Subcutaneous abdominal adipose tissue (tissue), 5 donors: ENCODE measurements at regions not wholly inside any gene's neighbourhood (a gene's known extent, or its start where the extent isn't known, plus 50 kb on each side); places are given as distances from the start of the nearest gene placed in this dataset.

ENCODE experiments used
- H3K27ac ChIP-seq: one replicate; pipeline ENCODE4 v1.7.0; 2013; ENCODE audit warnings: low read depth, mild to moderate bottlenecking, inconsistent platforms, low read length, moderate library complexity
- H3K27me3 ChIP-seq, 5 donors: one replicate each; pipeline ENCODE4 v1.7.0; 2013; ENCODE audit warnings: low read length in 5 of 5, inconsistent platforms in 1 of 5; ENCODE audit not compliant: control insufficient read depth in 5 of 5, insufficient read depth in 4 of 5
- H3K36me3 ChIP-seq, 5 donors: one replicate each; pipeline ENCODE4 v1.7.0; 2013; ENCODE audit warnings: low read length in 5 of 5; ENCODE audit not compliant: control insufficient read depth in 5 of 5, insufficient read depth in 5 of 5
- H3K4me1 ChIP-seq, 5 donors: one replicate each; pipeline ENCODE4 v1.7.0; 2013; ENCODE audit warnings: low read length in 5 of 5, mild to moderate bottlenecking in 3 of 5, moderate library complexity in 1 of 5; ENCODE audit not compliant: control insufficient read depth in 5 of 5, insufficient read depth in 5 of 5
- H3K4me3 ChIP-seq, 5 donors: one replicate each; pipeline ENCODE4 v1.7.0; 2013; ENCODE audit warnings: low read length in 5 of 5, low read depth in 1 of 5
- H3K9ac ChIP-seq, 5 donors: one replicate each; pipeline ENCODE4 v1.7.0; 2013; ENCODE audit warnings: low read length in 5 of 5, mild to moderate bottlenecking in 4 of 5, moderate library complexity in 3 of 5
- H3K9me3 ChIP-seq, 5 donors: one replicate each; pipeline ENCODE4 v1.7.0; 2013; ENCODE audit warnings: low read length in 5 of 5; ENCODE audit not compliant: control insufficient read depth in 5 of 5
- donor health status: healthy.
- donor health status: healthy.
- donor health status: healthy.
- donor health status: healthy.
- donor health status: healthy.

DNA sequence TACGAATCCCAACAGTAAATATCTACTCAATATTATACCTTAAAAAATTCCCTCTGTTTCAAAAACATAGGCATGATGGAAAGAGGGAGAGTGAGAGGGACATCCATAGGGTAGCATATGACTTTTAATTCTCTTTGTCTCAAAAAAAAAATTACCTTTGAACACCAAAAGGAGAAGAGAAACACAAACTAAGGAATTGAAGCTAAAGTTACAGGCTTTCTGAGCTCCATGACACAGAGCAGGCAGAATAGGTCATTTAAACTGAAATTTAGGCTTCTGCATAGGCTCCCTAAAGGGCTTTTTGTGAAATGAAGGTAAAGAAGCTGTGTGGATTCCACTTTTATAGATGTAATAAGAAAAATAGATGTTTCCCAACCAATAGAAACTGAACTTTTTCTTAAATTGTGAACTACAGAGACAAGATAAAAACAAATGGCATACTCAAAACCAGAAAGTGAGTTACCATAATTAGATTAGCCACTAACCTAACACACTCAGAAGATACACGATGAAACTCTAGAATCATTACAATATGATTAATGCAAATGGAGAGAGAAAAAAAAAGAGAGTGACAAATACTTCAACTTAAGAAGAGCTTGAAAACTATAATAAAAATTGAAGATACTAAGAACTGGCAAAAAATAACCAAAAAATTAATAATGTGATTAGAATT lies 584.6 kb downstream of the GABRG1 start:
- no peak overlapping the region for H3K4me3 ChIP-seq
- H3K9me3 ChIP-seq = peaks cover 0 to 3% (median 0%) of the 10 kb centered on the region in 5 donors
- peaks cover 0 to 3% (median 0%) of the 10 kb centered on the region in 5 donors for H3K27me3 ChIP-seq
- H3K36me3 ChIP-seq = no peaks in the 10 kb centered on the region
- no peak overlapping the region for H3K9ac ChIP-seq
- no peak overlapping the region for H3K27ac ChIP-seq
- H3K4me1 ChIP-seq = no peaks in the 10 kb centered on the region

DNA sequence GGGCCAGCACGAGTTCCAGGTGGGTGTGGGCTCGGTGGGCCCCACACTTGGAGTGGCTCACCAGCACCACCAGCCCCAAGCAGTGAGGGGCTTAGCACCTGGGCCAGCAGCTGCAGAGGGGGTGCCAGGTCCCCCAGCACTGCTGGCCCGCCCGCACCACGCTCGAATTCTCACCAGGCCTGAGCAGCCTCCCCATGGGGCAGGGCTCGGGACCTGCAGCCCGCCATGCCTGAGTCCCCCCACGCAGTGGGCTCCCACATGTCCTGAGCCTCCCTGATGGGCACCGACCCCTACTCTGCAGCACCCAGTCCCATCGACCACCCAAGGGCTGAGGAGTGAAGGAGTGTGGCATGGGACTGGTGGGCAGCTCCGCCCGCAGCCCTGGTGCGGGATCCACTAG lies 593.4 kb downstream of the GABRG1 start:
- H3K4me1 ChIP-seq = no peaks in the 10 kb centered on the region
- H3K27me3 ChIP-seq = no peaks in the 10 kb centered on the region
- no peaks in the 10 kb centered on the region for H3K36me3 ChIP-seq
- H3K27ac ChIP-seq = no peak overlapping the region
- no peak overlapping the region for H3K9ac ChIP-seq
- peaks cover 0 to 17% (median 2%) of the 10 kb centered on the region in 5 donors for H3K9me3 ChIP-seq
- no peak overlapping the region for H3K4me3 ChIP-seq

- Histone ChIP-seq H3K9me3 (peaks cover 0 to 17% (median 2%) of the 10 kb centered on the region in 5 donors), H3K4me1 (no peaks in the 10 kb centered on the region), H3K4me3 (no peak overlapping the region), H3K27ac (no peak overlapping the region), H3K27me3 (no peaks in the 10 kb centered on the region), H3K9ac (no peak overlapping the region), H3K36me3 (no peaks in the 10 kb centered on the region)
Observed at GRCh38 chr4:45527160-45527559, 596.7 kb downstream of the GABRG1 start.

- no peaks in the 10 kb centered on the region for H3K27me3 ChIP-seq
- H3K4me3 ChIP-seq = no peak overlapping the region
- H3K36me3 ChIP-seq = no peaks in the 10 kb centered on the region
- H3K9me3 ChIP-seq = no peaks in the 10 kb centered on the region
- H3K4me1 ChIP-seq = no peaks in the 10 kb centered on the region
- no peak overlapping the region for H3K27ac ChIP-seq
- H3K9ac ChIP-seq = no peak overlapping the region
Observed at GRCh38 chr4:45518832-45519231, 605.0 kb downstream of the GABRG1 start.

- H3K4me1 ChIP-seq = no peaks in the 10 kb centered on the region
- H3K9ac ChIP-seq = no peak overlapping the region
- H3K27ac ChIP-seq = no peak overlapping the region
- no peaks in the 10 kb centered on the region for H3K27me3 ChIP-seq
- H3K9me3 ChIP-seq = no peaks in the 10 kb centered on the region
- H3K36me3 ChIP-seq = no peaks in the 10 kb centered on the region
- H3K4me3 ChIP-seq = no peak overlapping the region
Observed at GRCh38 chr4:45502471-45502870, 621.4 kb downstream of the GABRG1 start.

DNA sequence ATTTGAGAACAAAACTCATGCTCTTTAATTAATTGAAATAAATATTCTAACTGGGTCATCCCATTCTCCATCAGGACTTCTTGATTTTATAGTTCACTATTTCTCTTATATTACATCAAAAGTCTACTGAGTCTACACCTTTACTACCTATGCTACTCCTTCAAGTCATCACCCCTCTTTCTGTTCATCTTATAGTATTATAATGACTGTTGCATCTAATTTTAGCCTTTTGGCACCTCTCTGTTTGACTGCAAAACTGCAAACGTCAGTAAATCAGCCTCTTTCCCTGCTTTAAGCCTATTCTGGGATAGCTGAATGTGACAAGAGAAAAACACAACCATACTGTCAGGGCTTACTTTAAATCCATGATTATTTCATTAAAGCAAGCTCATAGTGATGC lies 639.1 kb downstream of the GABRG1 start:
- Histone ChIP-seq H3K9ac (no peak overlapping the region), H3K27ac (no peak overlapping the region), H3K4me1 (no peaks in the 10 kb centered on the region), H3K4me3 (no peak overlapping the region), H3K27me3 (no peaks in the 10 kb centered on the region), H3K36me3 (no peaks in the 10 kb centered on the region), H3K9me3 (no peaks in the 10 kb centered on the region)

DNA sequence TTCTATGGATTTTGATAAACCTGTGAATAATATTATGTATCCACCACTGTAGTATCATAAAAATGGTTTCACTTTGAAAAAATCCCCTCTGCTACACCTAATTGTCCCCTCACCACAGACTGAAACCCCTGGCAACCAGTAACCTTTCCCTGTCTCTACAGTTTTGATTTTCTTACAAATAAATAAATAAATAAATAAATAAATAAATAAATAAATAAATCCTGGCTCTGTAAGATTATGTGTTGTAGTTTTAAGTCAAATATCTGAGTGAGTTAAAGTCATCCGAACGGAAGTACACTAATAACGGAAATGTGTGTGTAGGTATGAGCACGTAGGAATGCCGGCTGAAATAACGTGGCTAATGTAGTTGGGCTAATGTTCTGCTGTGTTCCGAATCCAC lies 641.5 kb downstream of the GABRG1 start:
- Histone ChIP-seq H3K9ac (no peak overlapping the region), H3K4me1 (no peaks in the 10 kb centered on the region), H3K4me3 (no peak overlapping the region), H3K27me3 (no peaks in the 10 kb centered on the region), H3K27ac (no peak overlapping the region), H3K9me3 (peaks cover 0 to 4% (median 3%) of the 10 kb centered on the region in 5 donors), H3K36me3 (no peaks in the 10 kb centered on the region)

- H3K4me3 ChIP-seq = no peak overlapping the region
- no peak overlapping the region for H3K27ac ChIP-seq
- H3K9me3 ChIP-seq = peaks cover 0 to 14% (median 5%) of the 10 kb centered on the region in 5 donors
- H3K9ac ChIP-seq = no peak overlapping the region
- H3K4me1 ChIP-seq = no peaks in the 10 kb centered on the region
- H3K27me3 ChIP-seq = no peaks in the 10 kb centered on the region
- H3K36me3 ChIP-seq = no peaks in the 10 kb centered on the region
Observed at GRCh38 chr4:45477311-45477733, 646.5 kb downstream of the GABRG1 start.

- H3K4me1 ChIP-seq = no peaks in the 10 kb centered on the region
- H3K9me3 ChIP-seq = peaks cover 0 to 14% (median 5%) of the 10 kb centered on the region in 5 donors
- H3K27me3 ChIP-seq = no peaks in the 10 kb centered on the region
- no peak overlapping the region for H3K4me3 ChIP-seq
- H3K27ac ChIP-seq = no peak overlapping the region
- H3K9ac ChIP-seq = no peak overlapping the region
- no peaks in the 10 kb centered on the region for H3K36me3 ChIP-seq
Observed at GRCh38 chr4:45475548-45475947, 648.3 kb downstream of the GABRG1 start.

- H3K27ac ChIP-seq = no peak overlapping the region
- peaks cover 0 to 12% (median 3%) of the 10 kb centered on the region in 5 donors for H3K9me3 ChIP-seq
- no peaks in the 10 kb centered on the region for H3K36me3 ChIP-seq
Observed at GRCh38 chr4:45472490-45472889, 651.4 kb downstream of the GABRG1 start.

More at GRCh38 chr4:45472490-45472889, 651.4 kb downstream of the GABRG1 start:
- Histone ChIP-seq H3K4me3 (no peak overlapping the region), H3K27me3 (no peaks in the 10 kb centered on the region), H3K4me1 (no peaks in the 10 kb centered on the region), H3K9ac (no peak overlapping the region)
